GM19397 (cell line): ENCODE measurements at regions not wholly inside any gene's neighbourhood (a gene's known extent, or its start where the extent isn't known, plus 50 kb on each side); places are given as distances from the start of the nearest gene placed in this dataset.
A peak's percentile ranks its signal among the peaks of the same experiment; 100 is the strongest.
"Not testable (repeated sequence)": the region's sequence is repeated elsewhere in the genome, so short reads cannot be mapped to it uniquely, and the experiment has no call there.

Experiments used
- ATAC-seq: cut with Tn5 transposase; IDR thresholded peaks from one replicate; pipeline ENCODE4 v1.9.1; 2021; ENCODE audit warnings: mild to moderate bottlenecking, moderate library complexity; ENCODE audit not compliant: unreplicated experiment

DNA sequence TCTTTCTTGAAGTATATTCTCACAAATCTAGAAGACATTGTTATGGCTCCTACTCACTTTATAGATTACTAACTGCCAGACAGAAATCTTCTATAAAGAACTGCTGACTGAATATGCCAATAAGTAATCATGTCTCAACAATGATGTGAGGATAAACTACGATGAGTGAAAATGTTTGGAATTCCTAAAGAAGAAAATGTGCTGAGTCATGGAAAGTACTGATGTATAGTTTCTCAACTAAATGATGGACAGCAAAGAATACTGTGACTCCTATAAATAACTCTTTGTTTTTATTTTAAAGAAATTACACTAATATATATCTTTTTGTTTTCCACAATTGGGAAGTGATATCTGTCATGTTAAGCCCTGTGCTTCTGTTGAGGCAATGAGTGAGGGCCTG lies 232.9 kb downstream of the LNPK start:
- no peak for ATAC-seq

GRCh38 chr2:175766880-175767279 lies 235.2 kb downstream of the LNPK start:
- ATAC-seq = no peak

DNA sequence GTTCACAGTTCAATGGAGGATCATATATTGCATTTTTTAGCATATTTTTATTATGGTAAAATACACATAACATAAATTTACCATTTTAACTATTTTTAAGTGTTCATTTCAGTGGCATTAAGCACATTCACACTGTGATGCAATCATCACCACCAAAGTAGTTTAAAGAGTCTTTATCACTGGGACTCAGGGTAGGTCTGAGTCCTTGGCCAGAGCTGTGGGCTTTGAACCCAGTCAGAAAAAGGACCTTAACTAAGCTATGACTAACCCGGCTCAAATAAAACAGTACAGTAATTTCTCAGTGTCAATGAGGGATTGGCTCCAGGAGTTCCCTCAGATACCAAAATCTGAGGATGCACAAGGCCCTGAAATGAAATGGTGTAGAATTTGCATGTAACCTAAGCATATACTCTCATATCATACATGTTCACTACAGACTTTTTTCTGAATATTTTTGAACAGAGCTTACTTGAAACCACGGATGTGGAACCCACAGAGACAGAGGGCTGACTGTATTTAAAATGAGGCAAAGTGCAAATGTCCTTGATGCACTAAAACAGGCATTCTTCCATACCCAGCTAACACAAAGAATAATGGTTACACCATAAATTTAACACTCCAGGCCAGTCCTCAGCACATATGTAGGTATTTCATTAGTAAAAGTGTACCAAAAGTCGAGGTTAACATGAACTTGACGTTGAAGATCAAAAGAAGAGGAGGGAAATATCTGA lies 246.2 kb downstream of the LNPK start:
- no peak for ATAC-seq

DNA sequence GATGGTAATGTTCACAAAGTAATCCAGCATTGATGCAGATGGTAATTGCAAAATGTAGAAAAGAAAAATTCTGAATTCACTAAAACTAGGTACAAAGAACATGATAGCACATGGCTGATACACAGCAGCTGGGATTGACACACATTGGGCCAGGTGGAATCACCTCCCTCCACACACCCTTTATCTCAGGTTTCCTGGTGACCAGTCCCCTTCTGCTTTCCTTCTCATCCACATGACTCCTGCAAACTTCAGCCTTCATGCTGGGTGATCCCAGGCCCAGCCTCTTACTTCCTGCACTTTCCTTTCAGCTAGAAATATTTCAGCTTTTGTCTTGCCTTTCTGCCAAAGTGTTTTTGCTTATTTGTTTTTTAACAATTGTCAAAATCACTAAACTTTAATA lies 246.9 kb downstream of the LNPK start:
- ATAC-seq = no peak

- no peak for ATAC-seq
These were observed 251.9 kb downstream of the LNPK start for GRCh38 chr2:175750195-175750594.

GRCh38 chr2:175745911-175746310 lies 256.2 kb downstream of the LNPK start:
- ATAC-seq = no peak

DNA sequence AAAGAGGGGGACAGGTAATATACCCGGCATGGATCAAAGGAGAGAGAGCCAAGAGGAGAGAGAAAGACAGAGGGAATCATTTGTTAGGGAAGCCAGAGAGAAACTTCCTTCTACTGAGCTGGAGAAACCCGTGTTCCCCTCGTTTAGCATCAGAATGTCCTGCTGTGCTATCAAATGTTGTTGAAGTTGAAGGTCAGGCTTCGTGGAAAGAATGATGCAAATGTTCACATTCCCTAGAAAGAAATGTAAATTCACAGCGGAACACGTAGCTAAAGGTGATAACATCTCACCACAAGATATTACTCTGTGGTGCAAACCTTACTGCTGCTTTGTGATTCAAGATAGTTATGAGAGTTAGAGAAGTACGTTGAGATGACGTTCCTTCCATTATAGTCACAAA lies 258.1 kb downstream of the LNPK start:
- no peak for ATAC-seq

DNA sequence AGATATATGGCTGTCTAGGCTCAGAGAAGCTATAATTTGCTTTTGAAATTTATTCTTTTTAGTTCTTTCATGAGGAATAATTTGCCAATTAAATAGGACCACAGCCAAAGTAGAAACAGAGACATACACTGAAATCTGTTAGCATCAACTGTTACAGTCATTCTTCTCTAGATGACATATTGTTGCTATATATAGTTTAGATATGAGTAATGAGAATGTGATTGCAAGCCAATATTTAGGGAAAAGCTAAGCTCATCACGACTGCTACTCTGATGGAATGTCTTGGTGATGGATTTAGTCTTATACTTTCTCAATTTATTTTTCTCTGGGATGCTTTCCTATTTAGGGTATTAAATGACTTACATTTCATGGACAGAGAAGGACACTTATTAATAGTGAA lies 259.1 kb downstream of the LNPK start:
- ATAC-seq = no peak

DNA sequence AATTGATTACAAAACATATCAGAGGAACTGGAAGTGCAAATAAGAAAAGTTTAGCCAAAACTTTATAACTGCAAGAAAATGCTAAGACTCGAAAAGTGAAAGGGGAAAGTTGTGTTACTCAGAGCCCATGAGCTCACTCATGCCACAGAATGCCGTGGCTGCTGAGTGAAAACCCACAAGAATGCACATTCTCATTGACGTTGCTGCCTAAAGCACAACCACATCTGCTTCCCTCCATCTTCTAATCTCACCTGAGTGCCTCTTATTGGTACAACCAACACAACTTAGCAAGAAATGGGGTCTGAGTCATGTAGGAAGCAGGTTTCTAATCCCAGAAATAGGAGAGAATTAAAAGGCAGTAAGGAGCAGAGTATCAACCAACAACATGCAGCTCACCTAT lies 259.7 kb downstream of the LNPK start:
- no peak for ATAC-seq

- no peak for ATAC-seq
These were observed 260.9 kb downstream of the LNPK start for GRCh38 chr2:175741164-175741563.

DNA sequence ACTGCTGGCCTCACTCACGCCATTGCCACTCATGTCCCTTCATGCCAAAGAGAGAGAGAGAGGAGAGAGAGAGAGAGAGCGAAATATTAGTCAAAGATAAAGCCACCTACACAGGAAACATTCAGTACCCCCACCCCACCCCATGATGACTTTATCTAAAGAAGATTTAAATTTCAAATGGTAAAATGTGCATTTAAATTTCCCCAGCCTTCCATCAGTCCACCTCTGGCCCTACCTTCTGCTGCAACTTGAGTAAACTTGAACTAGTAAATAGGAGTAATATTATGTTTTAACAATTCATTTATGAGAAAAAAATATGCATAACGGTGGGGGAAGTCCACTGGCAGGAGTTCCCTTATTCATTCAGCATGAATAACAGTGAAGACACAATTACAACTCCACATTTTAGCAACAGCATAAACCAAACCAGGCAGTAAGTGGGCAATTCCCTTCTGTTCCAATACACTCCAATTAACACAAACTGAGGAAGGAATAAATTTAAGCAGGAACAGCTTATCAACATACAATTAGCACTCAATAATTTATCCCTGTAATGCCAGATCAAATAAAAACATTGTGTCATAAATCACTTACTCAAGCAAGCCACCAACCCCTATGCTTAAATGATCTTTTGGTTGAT lies 264.2 kb downstream of the LNPK start:
- ATAC-seq = no peak

DNA sequence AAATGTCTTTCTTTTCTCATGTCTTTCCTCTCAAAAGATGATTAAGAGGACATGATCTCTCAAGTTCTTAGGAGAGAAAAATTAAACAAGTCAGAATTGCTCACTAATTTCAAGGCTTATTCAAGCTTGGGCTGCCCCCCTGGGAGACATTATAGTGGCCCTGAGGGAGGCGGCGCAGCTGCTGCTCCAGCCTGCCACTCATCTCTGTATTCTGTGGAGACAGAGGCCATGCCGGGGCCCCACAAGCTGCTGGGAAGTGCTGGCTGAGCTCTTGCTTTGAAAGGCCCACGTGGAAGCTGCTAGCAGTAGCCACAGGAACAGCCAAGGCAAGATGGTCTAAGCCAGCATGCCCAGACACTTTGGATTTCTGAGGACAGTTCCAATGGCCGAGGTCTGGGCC lies 267.4 kb downstream of the LNPK start:
- no peak for ATAC-seq

- no peak for ATAC-seq
These were observed 269.5 kb downstream of the LNPK start for GRCh38 chr2:175732531-175732930.

GRCh38 chr2:175730050-175730449 lies 272.0 kb downstream of the LNPK start:
- ATAC-seq = no peak

DNA sequence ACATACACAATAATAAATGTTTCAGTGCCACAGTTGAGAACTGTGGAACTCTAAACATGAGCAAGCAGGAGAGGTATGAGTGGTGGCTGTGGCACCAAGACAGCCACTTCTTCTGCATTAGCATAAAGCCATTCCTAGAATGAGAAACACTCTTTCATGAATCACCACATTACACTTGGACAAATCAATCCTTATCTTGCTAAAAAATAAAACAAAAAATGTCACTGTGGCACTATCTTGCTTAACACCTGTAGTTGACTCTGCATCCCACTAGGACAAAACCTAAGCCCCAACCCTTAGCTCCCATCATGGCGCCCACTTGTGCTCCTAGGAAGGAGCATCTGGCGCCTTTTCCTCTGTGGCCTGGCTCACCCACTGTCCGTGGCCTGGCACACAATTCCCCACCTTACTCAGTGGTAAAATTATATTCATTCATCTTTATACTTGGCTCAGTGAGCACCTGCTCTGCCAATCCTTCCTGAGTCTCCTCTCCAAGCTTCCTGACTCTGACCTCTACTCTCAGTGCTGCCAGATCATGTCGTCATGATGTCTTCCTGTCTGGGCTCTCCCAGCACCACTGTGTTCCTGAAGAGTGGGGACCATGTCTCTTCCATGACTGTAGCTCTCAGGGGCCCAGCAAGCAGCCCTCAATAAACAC lies 272.9 kb downstream of the LNPK start:
- ATAC-seq = no peak

- ATAC-seq = no peak
These were observed 274.0 kb downstream of the LNPK start for GRCh38 chr2:175728032-175728431.

DNA sequence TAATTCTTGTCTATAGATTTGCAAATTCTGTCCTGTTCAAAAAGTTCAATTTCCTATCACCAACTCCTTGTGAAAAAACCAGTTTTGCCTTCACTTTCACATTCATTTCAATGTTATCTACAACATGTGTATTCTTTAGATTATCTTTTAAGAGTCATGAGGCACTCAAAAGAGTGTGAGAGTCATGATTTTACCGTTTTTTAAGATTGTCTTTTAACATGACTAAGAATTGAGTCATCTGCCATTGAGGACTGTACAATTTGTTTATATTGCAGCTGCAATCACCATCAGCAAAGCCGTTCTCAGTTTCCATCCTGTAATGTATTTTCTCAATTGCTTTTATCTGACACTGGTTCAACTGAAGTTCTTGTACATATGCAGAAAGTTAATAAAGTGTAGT lies 275.8 kb downstream of the LNPK start:
- no peak for ATAC-seq

GRCh38 chr2:175709248-175709647 lies 292.8 kb downstream of the LNPK start:
- no peak for ATAC-seq

DNA sequence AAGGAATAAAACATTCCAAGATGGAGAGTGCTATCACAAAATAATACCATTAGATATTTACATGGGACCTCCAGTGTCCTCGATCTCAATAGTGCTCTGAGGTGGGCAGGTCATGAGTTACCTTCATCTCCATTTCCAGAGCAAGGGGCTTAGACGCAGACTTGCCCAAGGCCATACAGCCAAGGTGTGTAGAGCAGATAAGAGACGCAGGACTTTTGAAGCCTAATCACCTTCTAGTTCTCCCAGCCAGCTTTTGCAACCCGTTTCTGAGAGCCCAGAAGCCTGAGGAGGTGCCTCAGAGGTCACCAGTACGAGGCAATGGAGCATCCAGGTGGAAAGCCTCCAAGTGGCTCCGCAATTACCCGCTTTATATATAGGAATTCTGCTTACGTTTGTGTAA lies 294.7 kb downstream of the LNPK start:
- ATAC-seq = no peak

GRCh38 chr2:175704568-175704967 lies 297.5 kb downstream of the LNPK start:
- not testable (repeated sequence) for ATAC-seq

DNA sequence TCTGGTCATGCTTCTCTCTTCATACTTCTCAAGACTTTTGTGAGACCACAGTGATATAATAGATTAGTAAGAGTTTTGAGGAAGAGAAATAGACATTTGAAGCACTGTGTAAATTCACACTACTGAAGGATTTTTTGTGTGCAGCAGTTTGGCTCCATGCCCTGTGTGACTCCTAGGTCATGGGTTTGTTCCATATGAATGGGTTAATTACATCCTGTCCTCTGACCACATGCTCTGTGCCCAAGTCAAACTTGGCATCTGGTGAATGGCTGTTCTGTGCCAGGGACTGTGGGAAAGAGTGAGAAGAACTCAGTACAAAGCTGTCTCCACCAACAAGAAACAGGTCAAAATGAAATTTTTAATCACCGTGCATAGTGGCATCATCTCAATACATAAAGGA lies 304.0 kb downstream of the LNPK start:
- no peak for ATAC-seq

DNA sequence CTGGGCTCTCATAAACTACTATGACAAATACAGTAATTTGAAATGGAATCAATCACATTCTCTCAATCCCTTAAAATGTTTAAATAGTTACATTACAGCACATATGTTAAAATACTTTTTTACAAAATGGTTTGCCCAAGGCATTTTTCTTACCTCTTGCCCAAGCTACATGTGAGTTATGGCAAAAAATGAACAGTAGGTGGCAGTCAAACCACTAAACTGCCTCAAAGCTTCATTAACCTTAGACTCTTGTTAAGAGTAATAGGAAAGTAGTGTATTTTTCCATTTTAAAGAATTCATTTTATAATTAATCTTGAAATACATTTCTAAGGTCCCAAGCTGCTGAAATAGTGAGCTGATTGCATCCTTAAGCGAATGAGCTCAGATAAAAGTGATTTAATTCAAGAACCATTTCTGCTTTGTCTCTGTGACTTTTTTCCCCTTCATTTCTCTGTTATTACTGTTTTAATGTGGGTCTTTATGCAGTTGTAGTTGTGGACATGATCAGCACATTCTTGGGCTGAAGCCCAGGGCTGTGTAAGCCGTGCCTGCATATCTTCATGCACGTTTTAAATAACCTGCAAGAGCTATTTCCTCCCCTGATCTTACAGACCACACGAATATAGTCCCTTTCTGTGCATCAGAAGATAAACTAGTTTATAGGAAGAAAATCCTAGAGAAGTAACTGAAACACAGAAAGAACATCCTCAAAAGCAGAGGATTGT lies 311.8 kb downstream of the LNPK start:
- ATAC-seq = peak; percentile 58
